Kidney (tissue), 13 donors: ENCODE measurements at regions not wholly inside any gene's neighbourhood (a gene's known extent, or its start where the extent isn't known, plus 50 kb on each side); places are given as distances from the start of the nearest gene placed in this dataset.
"Not testable (repeated sequence)": the region's sequence is repeated elsewhere in the genome, so short reads cannot be mapped to it uniquely, and the experiment has no call there.

ENCODE experiments used
- DNase-seq, 5 donors: peaks; one replicate each; pipeline ENCODE4 v3.0.0-alpha.2; 2013 to 2020
- FAIRE-seq: peaks from 2 replicates; lab custom pipeline; 2012; peaks lifted over from hg19 to GRCh38; lab: Jason Lieb, UNC
- H3K27ac ChIP-seq, 2 donors: one replicate each; pipeline ENCODE4 v1.7.0; 2013; ENCODE audit warnings: low read depth in 2 of 2, low read length in 2 of 2, inconsistent platforms in 1 of 2
- H3K27me3 ChIP-seq: one replicate; pipeline ENCODE4 v1.7.1; 2013; ENCODE audit warnings: low read length, inconsistent platforms; ENCODE audit not compliant: control insufficient read depth, insufficient read depth
- H3K36me3 ChIP-seq, 3 donors: one replicate each; pipeline versions ENCODE4 v1.7.0 to v1.7.1; 2013; ENCODE audit warnings: low read length in 3 of 3, control low read depth in 1 of 3, inconsistent platforms in 1 of 3; ENCODE audit not compliant: insufficient read depth in 3 of 3, control insufficient read depth in 2 of 3
- H3K4me1 ChIP-seq, 3 donors: one replicate each; pipeline versions ENCODE4 v1.7.0 to v1.7.1; 2013; ENCODE audit warnings: low read length in 3 of 3, inconsistent platforms in 1 of 3, low read depth in 1 of 3; ENCODE audit not compliant: control insufficient read depth in 2 of 3, insufficient read depth in 2 of 3
- H3K4me3 ChIP-seq, 3 donors: one replicate each; pipeline versions ENCODE4 v1.7.0 to v1.8.1; 2013; ENCODE audit warnings: low read length in 3 of 3, control low read depth in 1 of 3, inconsistent platforms in 1 of 3
- H3K9ac ChIP-seq, 3 donors: one replicate each; pipeline versions ENCODE4 v1.7.0 to v1.7.1; 2013; ENCODE audit warnings: low read length in 3 of 3, control low read depth in 1 of 3, inconsistent platforms in 1 of 3
- H3K9me3 ChIP-seq, 3 donors: one replicate each; pipeline versions ENCODE4 v1.7.0 to v1.7.1; 2013; ENCODE audit warnings: low read length in 3 of 3, control low read depth in 1 of 3, inconsistent platforms in 1 of 3; ENCODE audit not compliant: control insufficient read depth in 2 of 3, insufficient read depth in 1 of 3
- CTCF ChIP-seq: IDR thresholded peaks from 3 replicates; pipeline ENCODE4 v1.5.1; 2012; ENCODE audit warnings: mild to moderate bottlenecking, moderate library complexity, borderline replicate concordance; ENCODE audit not compliant: insufficient read depth; ENCODE audit errors: extremely low read depth
- intact Hi-C: fragments of 100-400 bp; cut with DNase I; formaldehyde crosslinking; loops from one replicate; pipeline ENCODE4 v1.11.1; 2022
- donor health status: control.
- donor health status: control.
- donor health status: control.
- donor health status: control.
- donor health status: control.
- donor health status: DM: yes; HTN: yes; CAD: no.
- donor health status: Normal renal cell carcinoma (clear cell type).

DNA sequence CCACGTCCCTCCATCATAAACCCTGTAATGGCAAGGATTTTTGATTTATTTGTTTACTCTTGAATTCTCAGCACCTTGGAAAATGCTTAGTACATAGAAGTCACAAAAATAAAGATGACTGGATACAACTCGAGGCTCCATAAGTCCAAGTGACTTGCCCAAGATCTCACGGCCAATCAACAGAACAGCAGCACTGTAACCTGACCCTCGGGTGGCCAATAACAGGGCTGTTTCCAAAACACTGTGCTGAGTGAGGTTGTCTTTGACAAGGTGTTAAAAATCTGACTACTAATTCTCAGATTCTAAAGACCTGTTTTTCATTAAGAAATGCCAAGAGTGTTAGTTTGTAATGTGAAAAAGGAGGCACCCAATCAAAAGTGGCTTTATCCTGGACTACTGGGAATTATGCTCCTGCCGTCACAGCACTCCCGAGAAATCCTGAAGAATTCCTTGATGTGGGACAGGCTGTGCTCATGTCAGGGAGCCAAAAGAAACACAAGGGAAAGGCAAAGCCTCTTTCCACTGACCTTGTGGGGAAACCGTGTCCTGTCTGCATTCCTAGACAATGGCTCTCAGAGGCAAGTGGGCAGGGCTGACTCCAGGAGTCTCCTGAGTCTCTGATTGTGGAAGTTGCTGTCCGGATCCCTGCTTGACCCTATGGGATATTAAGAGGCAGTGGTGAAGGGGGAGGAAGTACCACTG lies 204.7 kb upstream of the PELI2 start:
- H3K9ac ChIP-seq, result no peak overlapping the region

DNA sequence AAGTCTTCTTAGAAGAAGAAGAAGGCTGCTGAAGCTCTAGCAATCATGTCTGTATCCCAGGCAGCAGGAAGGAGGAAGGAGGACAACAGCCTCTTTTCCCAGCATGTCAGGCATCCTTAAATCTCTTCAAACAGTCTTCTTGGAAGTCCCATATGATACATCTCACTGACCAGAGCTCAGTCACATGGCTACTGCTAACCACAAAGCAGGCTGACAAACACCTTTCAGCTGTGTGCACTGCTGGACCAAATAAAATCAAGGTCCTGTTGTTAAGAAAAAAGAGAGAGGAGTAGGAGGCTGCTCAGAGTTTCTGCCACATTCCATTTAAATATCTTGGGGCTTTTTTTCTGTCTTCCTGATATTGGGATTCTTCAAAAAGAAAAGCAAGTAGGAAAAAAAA lies 203.4 kb upstream of the PELI2 start:
- FAIRE-seq, result no peak
- no peaks in the 10 kb centered on the region for H3K27me3 ChIP-seq
- no peaks in the 10 kb centered on the region for H3K36me3 ChIP-seq
- no peaks in the 10 kb centered on the region for H3K9me3 ChIP-seq
- intact Hi-C loops, result no loop called here
- no peak for TF ChIP-seq CTCF
- no peak overlapping the region for H3K9ac ChIP-seq
- peak in 1 of 5 donors; percentile 30 for DNase-seq
- H3K4me3 ChIP-seq, result no peak overlapping the region
- H3K4me1 ChIP-seq, result peaks cover 0 to 7% (median 2%) of the 10 kb centered on the region in 3 donors
- no peak overlapping the region for H3K27ac ChIP-seq

More for the DNA sequence above, 204.7 kb upstream of the PELI2 start:
- no peak for TF ChIP-seq CTCF
- intact Hi-C loops, result no loop called here
- peaks cover 0 to 7% (median 2%) of the 10 kb centered on the region in 3 donors for H3K4me1 ChIP-seq
- H3K4me3 ChIP-seq, result no peak overlapping the region
- no peaks in the 10 kb centered on the region for H3K27me3 ChIP-seq
- H3K36me3 ChIP-seq, result no peaks in the 10 kb centered on the region
- no peak for FAIRE-seq
- H3K9me3 ChIP-seq, result no peaks in the 10 kb centered on the region
- H3K27ac ChIP-seq, result peak overlapping the region in 1 of 2 donors; percentile 7
- peak in 2 of 5 donors; percentile 61 to 74 for DNase-seq

DNA sequence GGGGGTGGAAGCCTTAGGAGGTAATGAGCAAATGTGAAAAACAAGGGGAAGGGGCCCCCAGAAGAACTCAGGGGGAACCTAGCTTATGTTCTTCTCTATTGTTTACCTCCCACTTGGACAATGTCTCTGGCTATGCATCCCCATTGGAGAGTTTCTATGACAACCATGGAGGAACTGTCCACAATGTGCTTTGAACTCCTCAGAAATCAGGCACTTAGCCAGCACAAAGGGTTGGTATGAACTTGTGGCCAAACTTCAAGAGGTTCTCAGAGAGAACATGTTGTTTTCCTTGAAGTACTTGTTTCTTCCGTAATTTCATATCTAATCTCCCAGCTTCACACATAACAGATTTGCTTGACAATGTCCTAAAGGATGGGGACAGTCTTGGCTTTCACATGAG lies 202.8 kb upstream of the PELI2 start:
- H3K36me3 ChIP-seq, result no peaks in the 10 kb centered on the region
- intact Hi-C loops, result no loop called here
- no peak overlapping the region for H3K4me3 ChIP-seq
- no peaks in the 10 kb centered on the region for H3K27me3 ChIP-seq
- no peak overlapping the region for H3K9ac ChIP-seq
- no peaks in the 10 kb centered on the region for H3K9me3 ChIP-seq
- H3K4me1 ChIP-seq, result peaks cover 0 to 7% (median 2%) of the 10 kb centered on the region in 3 donors
- no peak overlapping the region for H3K27ac ChIP-seq
- no peak for TF ChIP-seq CTCF
- no peak for FAIRE-seq
- DNase-seq, result no peak

- H3K27me3 ChIP-seq, intact Hi-C loops, H3K4me3 ChIP-seq, DNase-seq, H3K4me1 ChIP-seq, H3K9me3 ChIP-seq, H3K36me3 ChIP-seq, H3K9ac ChIP-seq, FAIRE-seq, H3K27ac ChIP-seq: not testable (repeated sequence)
Observed at GRCh38 chr14:55919800-55920199, 198.4 kb upstream of the PELI2 start.
